MG63 (cell line): ENCODE measurements at regions not wholly inside any gene's neighbourhood (a gene's known extent, or its start where the extent isn't known, plus 50 kb on each side); places are given as distances from the start of the nearest gene placed in this dataset.
"Not testable (repeated sequence)": the region's sequence is repeated elsewhere in the genome, so short reads cannot be mapped to it uniquely, and the experiment has no call there.

Experiments used
- DNase-seq: peaks from one replicate; pipeline ENCODE4 v3.0.0-alpha.2; 2020
- H3K27me3 ChIP-seq: fragments of 250-450 bp; sonication (Bioruptor Pico); 2 replicates; pipeline ENCODE4 v1.5.1; 2020; ENCODE audit warnings: mild to moderate bottlenecking, moderate library complexity
- H3K36me3 ChIP-seq: fragments of 250-450 bp; sonication (Bioruptor Pico); 2 replicates; pipeline ENCODE4 v1.5.1; 2020; ENCODE audit warnings: mild to moderate bottlenecking, moderate library complexity
- H3K4me3 ChIP-seq: fragments of 250-450 bp; sonication (Bioruptor Pico); 2 replicates; pipeline ENCODE4 v1.5.1; 2020; ENCODE audit warnings: mild to moderate bottlenecking, moderate library complexity
- H3K9me3 ChIP-seq: fragments of 250-450 bp; sonication (Bioruptor Pico); 2 replicates; pipeline ENCODE4 v1.5.1; 2020; ENCODE audit warnings: mild to moderate bottlenecking, moderate library complexity

DNA sequence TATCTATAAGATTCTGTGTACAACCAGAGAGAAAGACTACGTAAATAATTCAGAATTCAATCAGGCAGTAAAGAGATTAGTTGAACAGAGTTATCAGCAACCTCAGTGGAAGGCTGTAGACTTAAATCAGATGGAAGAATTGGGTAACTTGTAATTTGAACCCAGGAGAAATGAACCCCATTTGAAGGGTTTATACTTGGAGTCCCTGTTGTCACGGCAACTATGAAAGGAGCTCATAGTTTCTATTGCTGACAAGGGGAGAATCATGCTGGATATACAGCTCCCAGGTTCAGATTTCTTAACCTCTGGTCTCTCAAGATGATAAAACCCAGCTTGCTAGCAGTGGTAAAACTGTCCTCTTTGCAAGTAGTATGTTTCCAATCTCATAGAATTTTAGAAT is 54.4 kb upstream of the BMP4 start:
- DNase-seq = no peak
- no peak overlapping the region for H3K4me3 ChIP-seq

DNA sequence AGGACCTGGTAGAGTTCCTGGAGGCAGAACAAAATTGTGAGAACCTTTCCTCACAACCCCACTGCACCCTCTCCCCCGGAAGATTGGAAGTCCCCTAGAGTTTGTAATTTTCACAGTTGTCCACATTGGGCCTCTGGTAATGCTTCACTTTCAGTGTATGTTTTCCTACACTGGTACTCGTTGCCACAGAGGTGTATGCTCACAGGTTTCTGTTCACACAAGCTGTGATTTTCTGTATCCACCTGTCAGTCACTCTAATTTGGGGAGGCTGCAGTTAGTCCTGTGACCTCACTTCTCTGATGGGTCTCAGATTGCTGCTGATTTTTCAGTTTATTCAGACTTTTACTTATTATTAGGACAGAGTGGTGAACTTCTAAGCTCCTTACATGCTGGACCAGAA is 66.4 kb upstream of the BMP4 start:
- no peak overlapping the region for H3K4me3 ChIP-seq
- no peaks in the 10 kb centered on the region for H3K36me3 ChIP-seq
- H3K9me3 ChIP-seq = no peaks in the 10 kb centered on the region
- H3K27me3 ChIP-seq = no peaks in the 10 kb centered on the region
- DNase-seq = no peak

More for the DNA sequence above, 54.4 kb upstream of the BMP4 start:
- no peaks in the 10 kb centered on the region for H3K36me3 ChIP-seq
- H3K27me3 ChIP-seq = no peaks in the 10 kb centered on the region
- H3K9me3 ChIP-seq = no peaks in the 10 kb centered on the region

DNA sequence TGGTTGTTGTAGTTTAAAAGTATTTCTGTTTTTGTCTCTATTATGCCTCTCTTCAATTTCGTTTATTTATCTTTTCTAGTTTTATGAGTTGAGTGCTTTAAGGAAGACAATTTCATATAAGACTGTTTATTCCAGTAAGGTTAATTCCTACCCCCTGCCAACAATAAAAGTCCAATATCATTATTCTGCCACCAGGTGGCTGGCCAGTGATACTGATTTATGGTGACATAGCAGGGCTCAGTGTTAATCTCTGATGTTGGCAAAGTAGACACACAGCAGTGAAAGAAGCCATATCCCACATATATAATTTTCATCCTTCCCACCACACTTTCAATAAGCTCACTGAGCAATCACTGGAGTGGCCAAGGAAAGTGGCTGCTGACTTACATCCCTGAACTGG is 69.0 kb upstream of the BMP4 start:
- Histone ChIP-seq H3K27me3 (no peaks in the 10 kb centered on the region), H3K9me3 (no peaks in the 10 kb centered on the region), H3K4me3 (no peak overlapping the region), H3K36me3 (no peaks in the 10 kb centered on the region)
- peak; percentile 2 for DNase-seq

DNA sequence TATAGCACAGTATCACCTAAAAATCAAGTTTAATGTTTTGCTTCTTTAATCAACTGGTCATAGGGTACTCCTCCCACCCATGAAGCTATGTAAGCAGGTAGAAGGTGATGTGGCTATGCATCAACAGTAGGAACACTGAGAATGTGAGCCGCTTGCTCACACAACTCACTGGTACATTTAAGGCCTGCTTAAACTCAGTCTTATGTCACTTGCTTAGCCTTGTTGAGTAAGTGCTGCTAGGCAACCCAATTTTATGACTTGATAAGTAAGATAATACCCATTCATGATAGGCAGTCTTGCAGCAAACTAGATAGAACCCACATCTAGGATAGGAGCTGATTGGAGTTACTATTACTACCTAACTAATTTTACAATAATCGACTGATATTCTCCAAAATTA is 70.0 kb upstream of the BMP4 start:
- no peaks in the 10 kb centered on the region for H3K27me3 ChIP-seq
- H3K36me3 ChIP-seq = no peaks in the 10 kb centered on the region
- DNase-seq = no peak
- H3K9me3 ChIP-seq = no peaks in the 10 kb centered on the region
- H3K4me3 ChIP-seq = no peak overlapping the region

DNA sequence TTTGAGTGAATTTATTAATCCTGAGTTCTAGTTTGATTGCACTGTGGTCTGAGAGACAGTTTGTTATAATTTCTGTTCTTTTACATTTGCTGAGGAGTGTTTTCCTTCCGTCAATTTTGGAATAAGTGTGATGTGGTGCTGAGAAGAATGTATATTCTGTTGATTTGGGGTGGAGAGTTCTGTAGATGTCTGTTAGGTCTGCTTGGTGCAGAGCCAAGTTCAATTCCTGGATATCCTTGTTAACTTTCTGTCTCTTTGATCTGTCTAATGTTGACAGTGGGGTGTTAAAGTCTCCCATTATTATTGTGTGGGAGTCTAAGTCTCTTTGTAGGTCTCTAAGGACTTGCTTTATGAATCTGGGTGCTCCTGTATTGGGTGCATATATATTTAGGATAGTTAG is 74.4 kb upstream of the BMP4 start:
- H3K36me3 ChIP-seq, H3K4me3 ChIP-seq, H3K27me3 ChIP-seq, H3K9me3 ChIP-seq, DNase-seq: not testable (repeated sequence)

DNA sequence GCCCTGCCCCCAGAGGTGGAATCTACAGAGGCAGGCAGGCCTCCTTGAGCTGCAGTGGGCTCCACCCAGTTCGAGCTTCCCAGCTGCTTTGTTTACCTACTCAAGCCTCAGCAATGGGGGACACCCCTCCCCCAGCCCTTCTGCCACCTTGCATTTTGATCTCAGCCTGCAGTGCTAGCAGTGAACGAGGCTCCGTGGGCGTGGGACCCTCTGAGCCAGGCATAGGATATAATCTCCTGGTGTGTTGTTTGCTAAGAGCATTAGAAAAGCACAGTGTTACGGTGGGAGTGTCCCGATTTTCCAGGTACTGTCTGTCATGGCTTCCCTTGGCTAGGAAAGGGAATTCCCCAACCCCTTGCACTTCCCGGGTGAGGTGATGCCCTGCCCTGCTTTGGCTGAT is 76.7 kb upstream of the BMP4 start:
- not testable (repeated sequence) for DNase-seq, H3K9me3 ChIP-seq, H3K4me3 ChIP-seq, H3K27me3 ChIP-seq, H3K36me3 ChIP-seq

DNA sequence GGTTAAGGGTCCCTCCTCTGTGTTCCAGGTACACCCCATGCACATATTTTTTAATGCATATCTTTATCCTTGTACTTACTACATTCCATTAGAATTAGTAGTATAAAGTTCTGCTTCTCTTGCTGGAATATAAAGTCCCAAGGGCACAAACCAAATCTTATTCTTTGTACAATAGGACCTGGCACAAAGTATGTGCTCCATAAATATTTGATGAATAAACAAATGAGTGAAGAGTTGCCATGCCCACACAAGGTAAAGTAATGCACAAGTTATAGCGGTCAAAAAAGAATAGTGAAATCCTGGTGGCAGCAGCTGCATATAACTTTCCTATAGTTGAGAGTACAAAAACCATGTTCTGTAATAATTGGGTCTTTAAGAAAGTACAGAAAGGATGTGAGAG is 82.1 kb upstream of the BMP4 start:
- H3K4me3 ChIP-seq = no peak overlapping the region
- no peaks in the 10 kb centered on the region for H3K36me3 ChIP-seq
- H3K27me3 ChIP-seq = no peaks in the 10 kb centered on the region
- no peak for DNase-seq
- peaks cover 2% of the 10 kb centered on the region for H3K9me3 ChIP-seq

DNA sequence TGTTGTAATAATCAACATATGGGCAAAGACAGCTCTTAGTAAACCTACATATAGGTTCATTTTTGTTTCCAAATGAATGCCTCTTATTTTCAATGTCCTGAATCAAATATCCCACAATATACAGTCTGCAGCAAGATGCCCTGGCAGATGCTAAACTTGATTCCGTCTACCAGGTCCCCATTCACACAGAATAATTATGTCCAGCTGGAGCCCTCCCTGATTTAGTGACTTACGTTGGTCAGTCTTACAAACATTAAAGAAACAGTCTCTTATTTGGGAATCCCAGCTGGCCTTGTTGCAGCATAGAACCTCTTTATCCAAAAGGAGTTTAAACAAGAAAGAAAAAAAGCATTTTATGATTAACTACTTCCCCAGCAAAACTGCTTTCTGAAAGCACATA is 82.7 kb upstream of the BMP4 start:
- H3K36me3 ChIP-seq = no peaks in the 10 kb centered on the region
- no peak for DNase-seq
- H3K9me3 ChIP-seq = peaks cover 2% of the 10 kb centered on the region
- no peak overlapping the region for H3K4me3 ChIP-seq
- no peaks in the 10 kb centered on the region for H3K27me3 ChIP-seq

DNA sequence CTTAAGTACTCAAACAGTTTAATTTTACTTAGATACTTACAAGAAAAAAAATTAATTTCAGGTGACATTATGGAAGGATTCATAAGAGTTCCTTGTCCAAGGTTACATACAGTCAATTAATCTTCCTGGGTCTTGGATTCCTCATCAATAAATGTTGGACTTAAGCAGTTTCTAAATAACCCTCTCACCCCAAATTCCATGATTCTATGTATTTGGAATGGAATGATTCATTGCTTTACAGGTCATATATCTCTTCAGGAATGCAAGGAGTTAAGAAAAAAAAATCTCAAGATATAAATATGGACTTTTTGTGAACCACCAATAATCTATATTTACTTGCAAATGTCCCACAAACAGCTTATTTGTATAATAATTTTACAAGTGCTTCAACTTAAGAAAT is 84.2 kb upstream of the BMP4 start:
- Histone ChIP-seq H3K9me3 (peaks cover 1% of the 10 kb centered on the region), H3K27me3 (no peaks in the 10 kb centered on the region), H3K36me3 (no peaks in the 10 kb centered on the region), H3K4me3 (no peak overlapping the region)
- DNase-seq = no peak

DNA sequence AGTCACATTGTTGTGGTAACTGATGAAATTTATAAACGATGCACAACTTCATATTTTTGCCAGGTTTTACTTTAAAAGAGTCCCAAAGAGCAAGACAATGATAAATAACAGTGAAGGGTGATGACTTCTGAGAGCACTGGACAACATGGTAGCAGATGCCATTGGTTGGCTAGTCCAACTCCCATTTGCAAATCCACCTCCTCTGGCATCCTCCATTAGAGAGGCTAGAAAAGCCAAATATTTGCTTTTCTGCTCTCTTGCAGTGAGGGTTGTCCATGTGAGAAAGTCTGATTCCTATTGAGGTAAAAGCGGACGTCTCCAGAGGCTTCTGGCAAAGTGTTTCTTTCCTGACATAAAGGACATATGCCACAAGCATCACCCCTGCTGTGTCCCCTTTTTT is 89.6 kb upstream of the BMP4 start:
- H3K9me3 ChIP-seq = no peaks in the 10 kb centered on the region
- no peaks in the 10 kb centered on the region for H3K36me3 ChIP-seq
- no peak for DNase-seq
- no peaks in the 10 kb centered on the region for H3K27me3 ChIP-seq
- H3K4me3 ChIP-seq = no peak overlapping the region

DNA sequence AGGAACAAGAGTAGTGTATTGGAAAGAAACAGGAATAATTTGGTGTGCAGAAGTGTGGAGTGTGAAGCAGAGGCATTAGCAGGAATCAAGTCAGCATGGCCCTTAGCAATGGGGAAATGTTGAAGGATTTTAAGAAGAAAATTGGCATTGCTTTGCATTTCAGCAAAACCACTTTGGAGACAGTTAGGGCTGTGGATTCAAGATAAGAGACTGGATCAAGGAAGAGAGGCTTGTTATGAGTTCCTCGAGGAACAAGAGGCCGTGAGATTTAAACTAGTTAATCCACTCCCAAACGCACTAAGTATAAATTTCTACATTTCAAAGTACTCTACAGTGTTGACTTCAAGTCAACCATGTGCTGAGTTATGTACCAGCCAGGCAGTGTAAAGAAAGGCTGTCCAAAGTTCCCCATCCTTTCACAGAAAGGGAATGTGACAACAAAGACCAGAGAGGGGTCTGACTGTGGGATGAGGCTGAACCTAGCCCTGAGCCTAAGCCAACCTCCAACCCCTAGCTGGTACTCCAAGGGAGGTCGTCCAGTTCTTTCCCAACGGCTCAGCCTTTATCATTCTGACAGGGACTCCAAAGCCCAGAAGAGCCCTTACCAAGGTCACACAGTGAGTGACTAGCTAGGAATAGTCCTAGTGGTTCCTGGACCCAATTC is 91.2 kb upstream of the BMP4 start:
- Histone ChIP-seq H3K36me3 (no peaks in the 10 kb centered on the region), H3K4me3 (no peak overlapping the region), H3K9me3 (no peaks in the 10 kb centered on the region), H3K27me3 (no peaks in the 10 kb centered on the region)
- DNase-seq = no peak

DNA sequence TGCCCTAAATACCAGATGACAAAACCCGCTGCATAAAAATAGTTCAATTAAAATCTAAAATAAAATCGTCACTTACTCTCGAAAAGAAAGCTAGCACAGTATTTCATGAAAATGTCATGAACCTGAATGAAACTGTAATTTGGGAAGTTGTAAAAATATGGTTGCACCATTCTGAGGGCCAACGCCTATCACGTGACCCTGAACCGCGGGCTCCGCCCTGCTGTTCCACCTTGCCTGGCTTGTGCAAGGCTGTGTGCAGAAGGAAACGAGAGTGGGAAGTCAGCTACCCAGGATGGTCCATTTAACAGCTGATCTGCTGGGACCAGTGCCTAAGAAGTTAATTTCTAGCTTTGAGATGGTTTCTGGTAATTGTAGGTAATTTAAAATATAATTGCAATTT is 91.7 kb upstream of the BMP4 start:
- Histone ChIP-seq H3K9me3 (no peaks in the 10 kb centered on the region), H3K27me3 (no peaks in the 10 kb centered on the region), H3K4me3 (no peak overlapping the region), H3K36me3 (no peaks in the 10 kb centered on the region)
- DNase-seq = no peak

GRCh38 chr14:54048736-54049135 is 92.1 kb upstream of the BMP4 start:
- H3K4me3 ChIP-seq = no peak overlapping the region
- DNase-seq = no peak
- no peaks in the 10 kb centered on the region for H3K9me3 ChIP-seq
- no peaks in the 10 kb centered on the region for H3K36me3 ChIP-seq
- H3K27me3 ChIP-seq = no peaks in the 10 kb centered on the region

DNA sequence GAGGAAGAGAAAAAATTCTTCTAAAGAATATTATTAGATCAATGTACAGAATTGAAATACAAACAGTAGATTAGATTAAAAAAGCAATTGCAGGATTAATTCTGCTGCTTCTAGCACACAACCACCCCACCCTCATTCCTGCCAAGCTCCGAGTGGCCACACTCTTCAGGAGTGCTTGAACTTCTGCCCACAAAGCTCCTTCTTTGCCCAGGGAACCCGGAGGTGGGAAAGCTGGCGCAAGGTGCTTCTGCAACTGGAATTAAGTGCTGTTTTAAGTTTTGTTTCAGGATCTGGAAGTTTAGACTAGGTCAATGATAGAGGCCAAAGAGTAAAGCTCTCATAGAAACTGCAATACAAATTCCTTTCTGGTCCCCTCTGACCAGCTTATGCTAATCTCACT is 94.1 kb upstream of the BMP4 start:
- Histone ChIP-seq H3K27me3 (no peaks in the 10 kb centered on the region), H3K9me3 (no peaks in the 10 kb centered on the region), H3K36me3 (no peaks in the 10 kb centered on the region), H3K4me3 (no peak overlapping the region)
- DNase-seq = no peak

DNA sequence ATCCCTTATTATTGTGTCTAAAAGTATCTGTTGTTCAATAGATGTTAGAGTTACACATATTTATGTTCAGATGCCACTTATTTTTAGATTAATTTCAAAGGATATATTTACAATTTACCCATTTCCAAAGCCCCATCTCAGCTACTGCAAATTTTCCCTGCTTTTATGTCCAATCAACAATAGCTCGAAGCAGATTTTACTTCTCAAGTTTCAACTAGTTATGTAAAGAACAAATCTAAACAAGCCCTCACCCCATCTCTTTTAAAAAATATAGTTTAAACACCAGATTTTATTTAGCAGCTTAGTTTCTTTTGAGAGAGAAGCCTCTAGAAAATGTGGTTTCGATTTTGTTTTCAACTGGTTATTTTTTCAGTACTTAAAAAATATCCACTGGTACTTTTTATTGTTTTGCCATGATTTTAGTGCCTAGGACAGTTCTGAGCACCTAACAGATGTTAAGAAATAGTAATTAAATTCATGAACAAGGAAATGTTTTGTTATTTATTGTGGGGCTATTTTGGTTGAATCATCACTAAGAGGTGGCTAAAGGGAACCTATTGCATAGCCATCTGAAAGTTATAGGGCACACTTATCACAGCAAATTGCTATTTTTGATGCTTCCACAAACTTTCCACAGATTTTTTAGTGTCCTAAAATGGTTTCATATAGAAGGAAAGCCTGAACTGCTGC is 96.2 kb upstream of the BMP4 start:
- Histone ChIP-seq H3K9me3 (no peaks in the 10 kb centered on the region), H3K27me3 (no peaks in the 10 kb centered on the region), H3K4me3 (no peak overlapping the region), H3K36me3 (no peaks in the 10 kb centered on the region)
- DNase-seq = no peak

- H3K36me3 ChIP-seq = no peaks in the 10 kb centered on the region
- no peak overlapping the region for H3K4me3 ChIP-seq
- no peaks in the 10 kb centered on the region for H3K27me3 ChIP-seq
- no peaks in the 10 kb centered on the region for H3K9me3 ChIP-seq
- no peak for DNase-seq
Observed at GRCh38 chr14:54053386-54053745, 96.7 kb upstream of the BMP4 start.

GRCh38 chr14:54058505-54058904 is 101.9 kb upstream of the BMP4 start:
- Histone ChIP-seq H3K36me3 (no peaks in the 10 kb centered on the region), H3K9me3 (no peaks in the 10 kb centered on the region), H3K4me3 (no peak overlapping the region), H3K27me3 (no peaks in the 10 kb centered on the region)
- no peak for DNase-seq

- DNase-seq = no peak
- H3K36me3 ChIP-seq = no peaks in the 10 kb centered on the region
- H3K4me3 ChIP-seq = no peak overlapping the region
- H3K27me3 ChIP-seq = no peaks in the 10 kb centered on the region
- no peaks in the 10 kb centered on the region for H3K9me3 ChIP-seq
Observed at GRCh38 chr14:54083549-54084239, 127.1 kb upstream of the BMP4 start.
